ENCODE measurements at regions not wholly inside any gene's neighbourhood (a gene's known extent, or its start where the extent isn't known, plus 50 kb on each side); places are given as distances from the start of the nearest gene placed in this dataset.

DNA sequence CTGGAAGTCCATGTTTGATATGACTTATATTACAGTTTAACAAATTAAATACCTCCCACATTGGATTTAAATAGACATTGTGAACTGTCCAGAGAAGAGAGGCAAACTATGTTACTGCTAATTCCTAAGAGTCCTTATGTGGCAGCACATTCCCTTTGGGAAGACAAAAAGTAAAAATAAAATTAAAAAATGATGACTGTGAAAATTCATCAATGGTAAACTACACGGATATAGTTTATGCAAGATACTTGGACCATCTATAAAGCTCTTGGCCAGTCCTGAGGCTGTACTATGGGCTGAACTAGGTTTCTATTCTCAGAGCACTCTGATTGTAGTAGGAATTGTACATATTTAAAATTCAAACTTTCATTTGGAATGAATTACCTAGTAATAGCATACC lies 206.4 kb downstream of the LRRK2 start:
- no peaks in the 10 kb centered on the region for H3K9me3 Mint-ChIP-seq

DNA sequence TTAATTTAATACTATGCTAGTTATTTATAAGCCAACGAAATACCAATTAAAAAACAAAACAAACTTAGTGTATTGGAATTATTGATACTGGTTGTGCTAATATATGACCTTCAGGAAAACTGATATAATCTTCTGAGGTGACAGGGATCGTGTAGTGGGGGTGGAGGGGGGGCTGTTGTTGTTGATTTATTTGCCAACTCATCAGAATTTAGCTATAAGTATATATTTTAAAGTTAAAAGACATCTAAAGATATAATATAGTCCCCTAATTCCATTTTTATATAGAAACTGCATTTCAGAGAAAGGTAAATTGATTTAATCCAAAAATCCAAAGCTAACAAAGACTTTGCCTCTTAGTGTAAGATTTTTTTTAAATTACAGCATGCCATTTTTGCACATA lies 210.5 kb downstream of the LRRK2 start:
- Histone ChIP-seq H3K4me1 (no peaks in the 10 kb centered on the region), H4K20me1 (ENCODE audit: low read depth) (no peaks in the 10 kb centered on the region), H3K79me2 (ENCODE audit: low read depth) (no peaks in the 10 kb centered on the region), H3K4me3 (no peak overlapping the region), H3K36me3 (no peaks in the 10 kb centered on the region), H3K9ac (no peak overlapping the region), H3K27me3 (no peaks in the 10 kb centered on the region), H3K4me2 (no peak overlapping the region), H2AFZ (replicated peaks) (no peak overlapping the region), H3F3A (ENCODE audit: low read depth) (no peaks in the 10 kb centered on the region), H3K9me3 (ENCODE audit: low read depth) (no peaks in the 10 kb centered on the region), H3K27ac (no peak overlapping the region)
- Mint-ChIP-seq H3K27ac (no peak overlapping the region), H3K36me3 (no peaks in the 10 kb centered on the region), H3K9me3 (no peaks in the 10 kb centered on the region), H3K27me3 (ENCODE audit: insufficient read depth, low read depth) (no peaks in the 10 kb centered on the region), H3K4me3 (no peak overlapping the region), H3K4me1 (no peaks in the 10 kb centered on the region)
- DNase-seq (ENCODE audit: low spot score), result no peak
- TF ChIP-seq, protein P1, sequence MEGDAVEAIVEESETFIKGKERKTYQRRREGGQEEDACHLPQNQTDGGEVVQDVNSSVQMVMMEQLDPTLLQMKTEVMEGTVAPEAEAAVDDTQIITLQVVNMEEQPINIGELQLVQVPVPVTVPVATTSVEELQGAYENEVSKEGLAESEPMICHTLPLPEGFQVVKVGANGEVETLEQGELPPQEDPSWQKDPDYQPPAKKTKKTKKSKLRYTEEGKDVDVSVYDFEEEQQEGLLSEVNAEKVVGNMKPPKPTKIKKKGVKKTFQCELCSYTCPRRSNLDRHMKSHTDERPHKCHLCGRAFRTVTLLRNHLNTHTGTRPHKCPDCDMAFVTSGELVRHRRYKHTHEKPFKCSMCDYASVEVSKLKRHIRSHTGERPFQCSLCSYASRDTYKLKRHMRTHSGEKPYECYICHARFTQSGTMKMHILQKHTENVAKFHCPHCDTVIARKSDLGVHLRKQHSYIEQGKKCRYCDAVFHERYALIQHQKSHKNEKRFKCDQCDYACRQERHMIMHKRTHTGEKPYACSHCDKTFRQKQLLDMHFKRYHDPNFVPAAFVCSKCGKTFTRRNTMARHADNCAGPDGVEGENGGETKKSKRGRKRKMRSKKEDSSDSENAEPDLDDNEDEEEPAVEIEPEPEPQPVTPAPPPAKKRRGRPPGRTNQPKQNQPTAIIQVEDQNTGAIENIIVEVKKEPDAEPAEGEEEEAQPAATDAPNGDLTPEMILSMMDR (IDR thresholded peaks at IDR 0.05), result no peak
- TF ChIP-seq EZH2phosphoT487 (IDR thresholded peaks at IDR 0.05), result no peak

More for the DNA sequence above, 206.4 kb downstream of the LRRK2 start:
- H3K27ac Mint-ChIP-seq, result no peak overlapping the region
- H3K4me3 ChIP-seq, result no peak overlapping the region
- H3F3A ChIP-seq (ENCODE audit: low read depth), result no peaks in the 10 kb centered on the region
- no peaks in the 10 kb centered on the region for H3K4me1 ChIP-seq
- H3K9ac ChIP-seq, result no peak overlapping the region
- DNase-seq (ENCODE audit: low spot score), result no peak
- H3K27me3 ChIP-seq, result no peaks in the 10 kb centered on the region
- no peaks in the 10 kb centered on the region for H3K9me3 ChIP-seq (ENCODE audit: low read depth)
- H3K4me3 Mint-ChIP-seq, result no peak overlapping the region
- H3K4me2 ChIP-seq, result no peak overlapping the region
- no peaks in the 10 kb centered on the region for H3K27me3 Mint-ChIP-seq (ENCODE audit: insufficient read depth, low read depth)
- no peaks in the 10 kb centered on the region for H3K36me3 ChIP-seq
- no peaks in the 10 kb centered on the region for H4K20me1 ChIP-seq (ENCODE audit: low read depth)
- no peaks in the 10 kb centered on the region for H3K4me1 Mint-ChIP-seq
- H3K36me3 Mint-ChIP-seq, result no peaks in the 10 kb centered on the region
- H3K27ac ChIP-seq, result no peak overlapping the region
- no peak overlapping the region for H2AFZ ChIP-seq (replicated peaks)
- H3K79me2 ChIP-seq (ENCODE audit: low read depth), result no peaks in the 10 kb centered on the region
- TF ChIP-seq EZH2phosphoT487 (IDR thresholded peaks at IDR 0.05), result no peak
- no peak for TF ChIP-seq EZH2 (IDR thresholded peaks at IDR 0.05)
- TF ChIP-seq, protein P1 (IDR thresholded peaks at IDR 0.05), result no peak

DNA sequence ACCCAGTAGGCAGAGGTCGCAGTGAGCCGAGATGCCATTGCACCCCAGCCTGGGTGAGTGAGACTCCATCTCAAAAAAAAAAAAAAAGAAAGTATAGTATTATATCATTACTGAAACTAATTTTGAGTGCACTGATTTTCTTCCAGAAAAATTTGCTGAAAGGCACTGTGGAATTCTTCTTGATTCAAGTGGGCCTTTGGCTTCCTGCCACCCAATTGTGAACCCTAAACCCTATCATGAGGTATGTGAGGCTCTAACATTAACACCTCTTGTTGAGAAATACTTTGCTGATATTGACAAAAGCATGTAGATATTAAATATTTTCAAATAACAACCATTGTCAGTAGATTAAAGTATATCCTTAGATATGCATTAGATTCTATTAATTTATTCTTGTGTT lies 211.2 kb downstream of the LRRK2 start:
- no peaks in the 10 kb centered on the region for H3F3A ChIP-seq (ENCODE audit: low read depth)
- no peaks in the 10 kb centered on the region for H3K27me3 ChIP-seq
- H3K9me3 Mint-ChIP-seq, result no peaks in the 10 kb centered on the region
- no peak overlapping the region for H3K4me3 ChIP-seq
- H3K4me1 Mint-ChIP-seq, result no peaks in the 10 kb centered on the region
- H3K36me3 Mint-ChIP-seq, result no peaks in the 10 kb centered on the region
- no peaks in the 10 kb centered on the region for H3K36me3 ChIP-seq
- no peaks in the 10 kb centered on the region for H3K4me1 ChIP-seq
- no peaks in the 10 kb centered on the region for H3K27me3 Mint-ChIP-seq (ENCODE audit: insufficient read depth, low read depth)
- H3K27ac Mint-ChIP-seq, result no peak overlapping the region
- H4K20me1 ChIP-seq (ENCODE audit: low read depth), result no peaks in the 10 kb centered on the region
- H3K4me2 ChIP-seq, result no peak overlapping the region
- TF ChIP-seq EZH2phosphoT487 (IDR thresholded peaks at IDR 0.05) (no peak), EZH2 (IDR thresholded peaks at IDR 0.05) (no peak)
- TF ChIP-seq, protein P1 (IDR thresholded peaks at IDR 0.05), result no peak
- H2AFZ ChIP-seq (replicated peaks), result no peak overlapping the region
- H3K79me2 ChIP-seq (ENCODE audit: low read depth), result no peaks in the 10 kb centered on the region
- H3K4me3 Mint-ChIP-seq, result no peak overlapping the region
- no peak overlapping the region for H3K27ac ChIP-seq
- no peak for DNase-seq (ENCODE audit: low spot score)
- H3K9ac ChIP-seq, result no peak overlapping the region
- no peaks in the 10 kb centered on the region for H3K9me3 ChIP-seq (ENCODE audit: low read depth)

DNA sequence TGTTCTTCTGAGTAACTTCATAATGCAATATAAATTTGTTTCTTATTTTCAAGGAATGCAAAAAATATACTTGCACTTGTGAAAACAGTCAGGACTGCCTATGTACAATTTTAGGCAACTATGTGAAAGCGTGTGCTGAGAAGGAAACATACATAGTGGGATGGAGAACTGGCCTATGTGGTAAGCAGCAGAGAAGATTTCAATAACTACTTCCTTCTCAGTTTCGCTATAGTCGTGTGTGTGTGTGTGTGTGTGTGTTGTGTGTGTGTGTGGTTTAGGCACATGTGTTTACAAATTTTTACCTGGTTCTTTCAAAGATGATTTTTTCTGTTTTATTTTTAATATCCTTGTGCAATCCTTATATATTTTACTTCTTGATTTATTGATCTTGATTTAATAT lies 211.8 kb downstream of the LRRK2 start:
- no peak overlapping the region for H3K9ac ChIP-seq
- no peak overlapping the region for H2AFZ ChIP-seq (replicated peaks)
- H3K27ac Mint-ChIP-seq, result no peak overlapping the region
- no peaks in the 10 kb centered on the region for H3K9me3 ChIP-seq (ENCODE audit: low read depth)
- no peaks in the 10 kb centered on the region for H3K79me2 ChIP-seq (ENCODE audit: low read depth)
- H3F3A ChIP-seq (ENCODE audit: low read depth), result no peaks in the 10 kb centered on the region
- no peaks in the 10 kb centered on the region for H3K27me3 ChIP-seq
- no peaks in the 10 kb centered on the region for H3K9me3 Mint-ChIP-seq
- no peaks in the 10 kb centered on the region for H3K4me1 ChIP-seq
- no peaks in the 10 kb centered on the region for H4K20me1 ChIP-seq (ENCODE audit: low read depth)
- no peaks in the 10 kb centered on the region for H3K27me3 Mint-ChIP-seq (ENCODE audit: insufficient read depth, low read depth)
- no peak overlapping the region for H3K4me2 ChIP-seq
- H3K4me3 ChIP-seq, result no peak overlapping the region
- no peak overlapping the region for H3K27ac ChIP-seq
- no peaks in the 10 kb centered on the region for H3K36me3 ChIP-seq
- TF ChIP-seq, protein P1 (IDR thresholded peaks at IDR 0.05), result no peak
- TF ChIP-seq EZH2 (IDR thresholded peaks at IDR 0.05) (no peak), EZH2phosphoT487 (IDR thresholded peaks at IDR 0.05) (no peak)
- H3K4me3 Mint-ChIP-seq, result no peak overlapping the region
- DNase-seq (ENCODE audit: low spot score), result no peak
- H3K36me3 Mint-ChIP-seq, result no peaks in the 10 kb centered on the region
- H3K4me1 Mint-ChIP-seq, result no peaks in the 10 kb centered on the region

All from neural progenitor cell (in vitro differentiated cells).